ENCODE measurements at regions not wholly inside any gene's neighbourhood (a gene's known extent, or its start where the extent isn't known, plus 50 kb on each side); places are given as distances from the start of the nearest gene placed in this dataset.

DNA sequence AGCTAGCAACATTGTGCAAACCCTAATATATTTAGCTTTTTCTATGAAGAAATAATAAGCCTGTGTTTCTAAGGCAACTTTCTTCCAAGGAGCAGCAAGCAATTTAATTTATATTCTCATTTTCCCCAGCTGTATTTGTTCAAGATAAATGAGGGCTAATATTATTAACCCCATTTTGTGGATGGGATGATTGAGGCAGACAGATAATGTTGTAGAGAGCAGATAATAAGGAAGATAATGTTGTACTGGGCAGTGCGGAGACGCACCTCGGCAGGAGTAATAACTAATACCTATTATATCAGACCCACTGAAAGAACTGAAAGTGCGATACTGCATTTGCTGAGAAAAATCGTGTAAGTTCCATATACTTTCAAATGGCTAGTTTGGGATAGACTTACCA lies 344.1 kb upstream of the FANCL start:
- H3K4me3 ChIP-seq (ENCODE audit: low read depth, low read length): no peak overlapping the region
- DNase-seq (ENCODE audit: low read depth): no peak
- TF ChIP-seq, protein P1, sequence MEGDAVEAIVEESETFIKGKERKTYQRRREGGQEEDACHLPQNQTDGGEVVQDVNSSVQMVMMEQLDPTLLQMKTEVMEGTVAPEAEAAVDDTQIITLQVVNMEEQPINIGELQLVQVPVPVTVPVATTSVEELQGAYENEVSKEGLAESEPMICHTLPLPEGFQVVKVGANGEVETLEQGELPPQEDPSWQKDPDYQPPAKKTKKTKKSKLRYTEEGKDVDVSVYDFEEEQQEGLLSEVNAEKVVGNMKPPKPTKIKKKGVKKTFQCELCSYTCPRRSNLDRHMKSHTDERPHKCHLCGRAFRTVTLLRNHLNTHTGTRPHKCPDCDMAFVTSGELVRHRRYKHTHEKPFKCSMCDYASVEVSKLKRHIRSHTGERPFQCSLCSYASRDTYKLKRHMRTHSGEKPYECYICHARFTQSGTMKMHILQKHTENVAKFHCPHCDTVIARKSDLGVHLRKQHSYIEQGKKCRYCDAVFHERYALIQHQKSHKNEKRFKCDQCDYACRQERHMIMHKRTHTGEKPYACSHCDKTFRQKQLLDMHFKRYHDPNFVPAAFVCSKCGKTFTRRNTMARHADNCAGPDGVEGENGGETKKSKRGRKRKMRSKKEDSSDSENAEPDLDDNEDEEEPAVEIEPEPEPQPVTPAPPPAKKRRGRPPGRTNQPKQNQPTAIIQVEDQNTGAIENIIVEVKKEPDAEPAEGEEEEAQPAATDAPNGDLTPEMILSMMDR (IDR thresholded peaks at IDR 0.05; ENCODE audit: control insufficient read depth, extremely low read depth, insufficient read depth): no peak

DNA sequence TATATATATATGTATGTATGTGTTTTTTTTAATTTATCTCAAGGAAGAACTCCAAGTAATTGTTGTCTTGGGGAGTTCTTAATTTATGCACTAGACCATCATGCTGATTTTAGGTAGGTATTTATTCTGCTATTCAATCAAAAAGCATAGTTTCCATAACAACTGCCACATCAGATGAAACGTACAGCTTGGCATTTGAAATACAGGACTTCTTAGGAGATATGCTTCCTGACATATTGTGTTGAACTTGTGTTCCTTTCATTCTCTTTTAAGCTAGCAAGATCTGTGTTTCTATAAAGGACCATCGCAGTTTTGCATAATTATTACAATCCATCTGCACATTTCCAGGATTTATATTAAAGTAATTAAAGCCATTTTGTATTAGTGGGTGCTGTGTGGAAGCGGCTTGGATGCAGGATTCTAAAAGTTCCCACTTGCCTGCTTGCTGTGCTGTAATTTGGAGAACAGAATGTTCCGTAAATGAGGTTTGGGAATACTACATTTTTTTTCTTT lies 343.5 kb upstream of the FANCL start:
- TF ChIP-seq, protein P1 (IDR thresholded peaks at IDR 0.05; ENCODE audit: control insufficient read depth, extremely low read depth, insufficient read depth): no peak
- no peak for DNase-seq (ENCODE audit: low read depth)

DNA sequence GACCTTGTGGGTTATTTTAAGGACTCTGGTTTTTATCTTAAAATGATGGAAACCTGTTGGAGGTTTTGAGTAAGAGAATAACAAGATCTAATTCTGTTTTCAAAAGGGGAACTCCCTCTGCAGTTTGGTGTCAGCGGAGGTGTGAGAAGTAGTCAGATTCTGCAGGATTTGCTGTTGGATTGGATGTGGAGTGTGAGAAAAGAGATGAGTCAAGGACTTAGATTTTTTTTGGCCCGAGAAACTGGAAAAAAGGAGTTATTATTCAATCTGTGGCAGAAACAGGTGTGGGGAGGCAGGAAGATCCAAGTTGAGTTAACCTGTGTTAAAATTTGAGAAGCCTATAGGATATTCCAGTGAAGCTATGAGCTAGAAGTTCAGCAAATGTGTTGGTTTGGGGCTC lies 337.2 kb upstream of the FANCL start:
- TF ChIP-seq, protein P1 (IDR thresholded peaks at IDR 0.05; ENCODE audit: control insufficient read depth, extremely low read depth, insufficient read depth): no peak
- no peak overlapping the region for H3K4me3 ChIP-seq (ENCODE audit: low read depth, low read length)
- no peak for DNase-seq (ENCODE audit: low read depth)

More for the DNA sequence above, 343.5 kb upstream of the FANCL start:
- no peak overlapping the region for H3K4me3 ChIP-seq (ENCODE audit: low read depth, low read length)

DNA sequence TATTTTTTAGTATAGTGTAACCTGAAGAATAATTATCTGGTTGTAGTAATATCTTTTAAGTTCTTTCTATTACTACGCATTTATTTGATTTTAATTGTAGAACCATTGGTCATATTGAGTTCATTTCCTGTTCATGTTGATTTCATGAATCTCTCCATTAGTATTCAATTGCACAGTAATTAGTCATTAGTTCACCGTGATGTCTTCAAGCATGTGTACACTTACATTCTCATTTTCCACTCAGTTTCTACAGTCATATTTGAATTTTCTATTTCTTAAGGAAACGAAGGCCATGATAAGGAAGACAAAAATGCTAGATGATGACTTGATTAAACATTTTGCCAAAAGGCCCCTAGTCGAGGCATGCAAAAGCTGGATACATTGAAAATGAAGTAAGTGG lies 333.7 kb upstream of the FANCL start:
- TF ChIP-seq, protein P1 (IDR thresholded peaks at IDR 0.05; ENCODE audit: control insufficient read depth, extremely low read depth, insufficient read depth): no peak
- no peak for DNase-seq (ENCODE audit: low read depth)
- H3K4me3 ChIP-seq (ENCODE audit: low read depth, low read length): no peak overlapping the region

DNA sequence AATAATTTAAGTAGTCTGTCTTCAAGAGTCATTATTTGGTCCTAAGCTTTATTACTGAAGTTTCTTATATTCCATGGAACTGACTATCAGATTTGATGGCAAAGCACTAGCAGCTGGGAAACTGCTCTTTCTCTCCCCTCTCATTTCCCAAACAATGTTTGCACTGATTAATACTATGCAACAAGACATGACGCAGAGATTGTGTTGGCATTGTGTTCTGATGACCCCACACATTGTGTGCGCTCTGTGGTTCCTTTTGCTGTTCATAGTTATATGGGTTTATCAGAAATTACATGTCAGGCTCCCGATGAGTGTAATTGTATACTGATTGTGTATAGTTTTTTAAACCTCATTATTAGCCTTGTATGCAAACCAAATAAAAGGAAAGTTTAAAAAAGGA lies 331.6 kb upstream of the FANCL start:
- TF ChIP-seq, protein P1 (IDR thresholded peaks at IDR 0.05; ENCODE audit: control insufficient read depth, extremely low read depth, insufficient read depth): no peak
- DNase-seq (ENCODE audit: low read depth): no peak
- no peak overlapping the region for H3K4me3 ChIP-seq (ENCODE audit: low read depth, low read length)

DNA sequence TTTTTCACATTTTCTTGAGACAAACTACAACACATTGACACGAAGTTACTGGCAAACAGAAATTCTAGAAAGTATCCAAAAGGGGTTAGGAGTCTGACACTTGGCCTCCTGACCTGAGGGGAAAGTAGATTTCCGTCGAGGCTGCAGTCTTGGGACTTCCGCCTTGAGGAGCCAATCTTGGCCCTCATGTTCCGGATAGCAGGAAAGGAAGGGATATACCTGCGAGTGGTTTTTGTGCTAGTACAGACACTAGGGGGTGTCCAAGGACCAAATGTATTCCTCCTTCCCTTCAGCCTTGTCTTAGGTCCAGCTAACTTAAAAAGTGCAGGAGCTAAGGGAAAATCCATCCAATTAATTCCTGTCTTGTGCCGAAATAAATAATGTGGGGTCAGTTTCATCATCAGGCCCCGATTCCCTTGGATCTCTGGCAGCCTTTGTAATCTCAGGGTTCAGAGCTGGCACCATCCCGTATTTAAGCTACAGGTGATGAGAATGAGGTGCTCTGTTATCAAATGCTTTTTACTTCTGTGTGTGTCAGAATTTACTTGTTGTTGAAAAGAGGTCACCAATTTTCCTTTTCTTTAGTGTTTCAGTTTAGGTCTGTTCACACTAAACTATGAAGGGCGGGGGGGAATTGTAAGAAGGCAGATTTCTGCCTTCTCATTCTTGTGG lies 330.2 kb upstream of the FANCL start:
- TF ChIP-seq, protein P1 (IDR thresholded peaks at IDR 0.05; ENCODE audit: control insufficient read depth, extremely low read depth, insufficient read depth): peak; percentile 58
- DNase-seq (ENCODE audit: low read depth): peak; percentile 34
- no peak overlapping the region for H3K4me3 ChIP-seq (ENCODE audit: low read depth, low read length)
